ENCODE measurements at regions not wholly inside any gene's neighbourhood (a gene's known extent, or its start where the extent isn't known, plus 50 kb on each side); places are given as distances from the start of the nearest gene placed in this dataset.

GRCh38 chr6:81557811-81558210, 194.7 kb downstream of the TENT5A start:
- Histone ChIP-seq H3K4me3 (ENCODE audit: low read depth, low read length) (no peak overlapping the region), H3K4me1 (ENCODE audit: control insufficient read depth, insufficient read depth, low read length) (peaks cover 13% of the 10 kb centered on the region; the same call in 1 of the 2 replicates), H3K27ac (ENCODE audit: extremely low read depth, low read depth, low read length) (no peak overlapping the region), H3K36me3 (ENCODE audit: control insufficient read depth in 2 of 2, insufficient read depth in 1 of 2, low read length in 2 of 2) (no peaks in the 10 kb centered on the region), H3K9me3 (ENCODE audit: control insufficient read depth, insufficient read depth, low read depth, low read length) (no peaks in the 10 kb centered on the region)
- ChIA-PET POLR2A (no interaction called here), CTCF (interaction anchor here (0.6 kb wide), 1 partner anchor 815 kb away, joined by 3 read pairs; no protein-coding TSS in a partner anchor)
- TF ChIP-seq INSM2 (tag by site-specific recombination; IDR thresholded peaks at IDR 0.05) (no peak), PRDM1 (tag by site-specific recombination; IDR thresholded peaks at IDR 0.05) (no peak), ZBTB49 (tag by site-specific recombination; IDR thresholded peaks at IDR 0.05; ENCODE audit: low read depth) (no peak), MYNN (tag by site-specific recombination; IDR thresholded peaks at IDR 0.05; ENCODE audit: borderline replicate concordance) (no peak), ZNF624 (tag by site-specific recombination; IDR thresholded peaks at IDR 0.05) (no peak), ZNF843 (tag by site-specific recombination; IDR thresholded peaks at IDR 0.05) (no peak), SCRT2 (tag by site-specific recombination; IDR thresholded peaks at IDR 0.05) (no peak), ZSCAN18 (tag by site-specific recombination; IDR thresholded peaks at IDR 0.05) (no peak), ZNF626 (tag by site-specific recombination; IDR thresholded peaks at IDR 0.05) (no peak)
- TF ChIP-seq, protein P1, sequence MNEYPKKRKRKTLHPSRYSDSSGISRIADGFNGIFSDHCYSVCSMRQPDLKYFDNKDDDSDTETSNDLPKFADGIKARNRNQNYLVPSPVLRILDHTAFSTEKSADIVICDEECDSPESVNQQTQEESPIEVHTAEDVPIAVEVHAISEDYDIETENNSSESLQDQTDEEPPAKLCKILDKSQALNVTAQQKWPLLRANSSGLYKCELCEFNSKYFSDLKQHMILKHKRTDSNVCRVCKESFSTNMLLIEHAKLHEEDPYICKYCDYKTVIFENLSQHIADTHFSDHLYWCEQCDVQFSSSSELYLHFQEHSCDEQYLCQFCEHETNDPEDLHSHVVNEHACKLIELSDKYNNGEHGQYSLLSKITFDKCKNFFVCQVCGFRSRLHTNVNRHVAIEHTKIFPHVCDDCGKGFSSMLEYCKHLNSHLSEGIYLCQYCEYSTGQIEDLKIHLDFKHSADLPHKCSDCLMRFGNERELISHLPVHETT (tag by site-specific recombination; IDR thresholded peaks at IDR 0.05), result no peak

DNA sequence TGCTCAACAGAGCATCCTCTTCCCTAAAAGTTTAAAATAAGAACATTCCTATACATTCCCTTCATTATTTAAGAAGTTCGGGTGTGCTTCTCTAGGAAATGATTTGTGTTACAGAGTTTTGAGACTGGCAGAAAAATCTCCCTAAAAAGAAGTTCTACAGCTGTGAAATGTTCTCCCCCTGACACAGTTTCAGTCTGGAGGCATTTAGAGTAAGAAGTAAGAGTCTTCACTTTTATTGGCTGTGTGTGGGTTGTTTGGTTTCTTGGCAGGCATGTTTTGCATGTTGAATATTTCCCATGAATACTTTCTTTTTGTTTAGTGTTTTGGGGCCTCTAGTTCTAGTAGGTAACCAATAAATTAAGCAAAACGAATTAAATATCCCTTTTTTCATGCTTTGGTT, 195.9 kb downstream of the TENT5A start:
- no peaks in the 10 kb centered on the region for H3K9me3 ChIP-seq (ENCODE audit: control insufficient read depth, insufficient read depth, low read depth, low read length)
- CTCF ChIA-PET, result interaction anchor here (0.6 kb wide), 2 partner anchors 29 to 908 kb away, joined by 3 read pairs; no protein-coding TSS in a partner anchor
- POLR2A ChIA-PET, result no interaction called here
- H3K4me1 ChIP-seq (ENCODE audit: control insufficient read depth, insufficient read depth, low read length), result peaks cover 7% of the 10 kb centered on the region; the same call in 1 of the 2 replicates
- no peaks in the 10 kb centered on the region for H3K36me3 ChIP-seq (ENCODE audit: control insufficient read depth in 2 of 2, insufficient read depth in 1 of 2, low read length in 2 of 2)
- no peak overlapping the region for H3K4me3 ChIP-seq (ENCODE audit: low read depth, low read length)
- no peak overlapping the region for H3K27ac ChIP-seq (ENCODE audit: extremely low read depth, low read depth, low read length)
- TF ChIP-seq ZNF274 (IDR thresholded peaks at IDR 0.05; ENCODE audit: low read length), result no peak
- no peak for TF ChIP-seq ZNF274 (tag by site-specific recombination; IDR thresholded peaks at IDR 0.05; ENCODE audit: borderline replicate concordance)
- TF ChIP-seq ZBTB7A (tag by site-specific recombination; IDR thresholded peaks at IDR 0.05; ENCODE audit: low read depth), result no peak
- no peak for TF ChIP-seq ZNF529 (tag by site-specific recombination; IDR thresholded peaks at IDR 0.05; ENCODE audit: insufficient replicate concordance)
- TF ChIP-seq YY2 (tag by site-specific recombination; IDR thresholded peaks at IDR 0.05), result no peak
- TF ChIP-seq ZNF549 (tag by site-specific recombination; IDR thresholded peaks at IDR 0.05), result no peak
- TF ChIP-seq ZNF404 (tag by site-specific recombination; IDR thresholded peaks at IDR 0.05), result no peak
- TF ChIP-seq PATZ1 (tag by site-specific recombination; IDR thresholded peaks at IDR 0.05), result no peak
- TF ChIP-seq KLF17 (tag by site-specific recombination; IDR thresholded peaks at IDR 0.05), result no peak
- TF ChIP-seq ELK4 (IDR thresholded peaks at IDR 0.05; ENCODE audit: borderline replicate concordance, low read depth, low read length), result no peak
- TF ChIP-seq, protein P2, sequence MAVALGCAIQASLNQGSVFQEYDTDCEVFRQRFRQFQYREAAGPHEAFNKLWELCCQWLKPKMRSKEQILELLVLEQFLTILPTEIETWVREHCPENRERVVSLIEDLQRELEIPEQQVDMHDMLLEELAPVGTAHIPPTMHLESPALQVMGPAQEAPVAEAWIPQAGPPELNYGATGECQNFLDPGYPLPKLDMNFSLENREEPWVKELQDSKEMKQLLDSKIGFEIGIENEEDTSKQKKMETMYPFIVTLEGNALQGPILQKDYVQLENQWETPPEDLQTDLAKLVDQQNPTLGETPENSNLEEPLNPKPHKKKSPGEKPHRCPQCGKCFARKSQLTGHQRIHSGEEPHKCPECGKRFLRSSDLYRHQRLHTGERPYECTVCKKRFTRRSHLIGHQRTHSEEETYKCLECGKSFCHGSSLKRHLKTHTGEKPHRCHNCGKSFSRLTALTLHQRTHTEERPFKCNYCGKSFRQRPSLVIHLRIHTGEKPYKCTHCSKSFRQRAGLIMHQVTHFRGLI (tag by site-specific recombination; IDR thresholded peaks at IDR 0.05), result no peak
- TF ChIP-seq ZEB2 (tag by site-specific recombination; IDR thresholded peaks at IDR 0.05), result no peak
- no peak for TF ChIP-seq ZNF621 (tag by site-specific recombination; IDR thresholded peaks at IDR 0.05)
